ENCODE measurements at regions not wholly inside any gene's neighbourhood (a gene's known extent, or its start where the extent isn't known, plus 50 kb on each side); places are given as distances from the start of the nearest gene placed in this dataset.

GRCh38 chr14:38116895-38117294 is 90.8 kb upstream of the SSTR1 start:
- H3K4me1 ChIP-seq = no peaks in the 10 kb centered on the region
- ATAC-seq (no peak), DNase-seq (no peak)
- TF ChIP-seq CTCF (IDR thresholded peaks at IDR 0.05) = no peak
- H3K4me3 ChIP-seq = no peak overlapping the region
- intact Hi-C loops (cut with DNase I) = no loop called here
- no peaks in the 10 kb centered on the region for H3K27me3 ChIP-seq
- no peak overlapping the region for H3K27ac ChIP-seq
- H3K36me3 ChIP-seq = no peaks in the 10 kb centered on the region
- no peaks in the 10 kb centered on the region for H3K9me3 ChIP-seq

GRCh38 chr14:38120109-38120508 is 87.6 kb upstream of the SSTR1 start:
- Histone ChIP-seq H3K9me3 (no peaks in the 10 kb centered on the region), H3K36me3 (no peaks in the 10 kb centered on the region), H3K4me1 (no peaks in the 10 kb centered on the region), H3K27ac (no peak overlapping the region), H3K4me3 (no peak overlapping the region), H3K27me3 (no peaks in the 10 kb centered on the region)
- TF ChIP-seq CTCF (IDR thresholded peaks at IDR 0.05) = no peak
- DNase-seq (no peak), ATAC-seq (no peak)
- intact Hi-C loops (cut with DNase I) = no loop called here

- DNase-seq = no peak
- Histone ChIP-seq H3K36me3 (no peaks in the 10 kb centered on the region), H3K27me3 (no peaks in the 10 kb centered on the region), H3K4me3 (no peak overlapping the region), H3K4me1 (no peaks in the 10 kb centered on the region), H3K9me3 (no peaks in the 10 kb centered on the region), H3K27ac (no peak overlapping the region)
- no peak for TF ChIP-seq CTCF (IDR thresholded peaks at IDR 0.05)
- intact Hi-C loops (cut with DNase I) = no loop called here
- ATAC-seq = no peak
These were observed 86.2 kb upstream of the SSTR1 start for GRCh38 chr14:38121320-38122020.

- intact Hi-C loops (cut with DNase I) = no loop called here
These were observed 85.5 kb upstream of the SSTR1 start for GRCh38 chr14:38122241-38122640.

GRCh38 chr14:38124506-38124905 is 83.2 kb upstream of the SSTR1 start:
- no peak overlapping the region for H3K27ac ChIP-seq
- DNase-seq = no peak
- TF ChIP-seq CTCF (IDR thresholded peaks at IDR 0.05) = no peak
- H3K4me1 ChIP-seq = no peaks in the 10 kb centered on the region
- intact Hi-C loops (cut with DNase I) = no loop called here
- no peaks in the 10 kb centered on the region for H3K27me3 ChIP-seq
- no peak overlapping the region for H3K4me3 ChIP-seq
- H3K9me3 ChIP-seq = no peaks in the 10 kb centered on the region
- ATAC-seq = no peak
- no peaks in the 10 kb centered on the region for H3K36me3 ChIP-seq

More at GRCh38 chr14:38122241-38122640, 85.5 kb upstream of the SSTR1 start:
- TF ChIP-seq CTCF (IDR thresholded peaks at IDR 0.05) = no peak
- H3K36me3 ChIP-seq = no peaks in the 10 kb centered on the region
- DNase-seq (no peak), ATAC-seq (no peak)
- no peaks in the 10 kb centered on the region for H3K4me1 ChIP-seq
- no peak overlapping the region for H3K4me3 ChIP-seq
- no peak overlapping the region for H3K27ac ChIP-seq
- H3K27me3 ChIP-seq = no peaks in the 10 kb centered on the region
- no peaks in the 10 kb centered on the region for H3K9me3 ChIP-seq

All from upper lobe of right lung (tissue), 1 donor.